ENCODE measurements at regions not wholly inside any gene's neighbourhood (a gene's known extent, or its start where the extent isn't known, plus 50 kb on each side); places are given as distances from the start of the nearest gene placed in this dataset.

DNA sequence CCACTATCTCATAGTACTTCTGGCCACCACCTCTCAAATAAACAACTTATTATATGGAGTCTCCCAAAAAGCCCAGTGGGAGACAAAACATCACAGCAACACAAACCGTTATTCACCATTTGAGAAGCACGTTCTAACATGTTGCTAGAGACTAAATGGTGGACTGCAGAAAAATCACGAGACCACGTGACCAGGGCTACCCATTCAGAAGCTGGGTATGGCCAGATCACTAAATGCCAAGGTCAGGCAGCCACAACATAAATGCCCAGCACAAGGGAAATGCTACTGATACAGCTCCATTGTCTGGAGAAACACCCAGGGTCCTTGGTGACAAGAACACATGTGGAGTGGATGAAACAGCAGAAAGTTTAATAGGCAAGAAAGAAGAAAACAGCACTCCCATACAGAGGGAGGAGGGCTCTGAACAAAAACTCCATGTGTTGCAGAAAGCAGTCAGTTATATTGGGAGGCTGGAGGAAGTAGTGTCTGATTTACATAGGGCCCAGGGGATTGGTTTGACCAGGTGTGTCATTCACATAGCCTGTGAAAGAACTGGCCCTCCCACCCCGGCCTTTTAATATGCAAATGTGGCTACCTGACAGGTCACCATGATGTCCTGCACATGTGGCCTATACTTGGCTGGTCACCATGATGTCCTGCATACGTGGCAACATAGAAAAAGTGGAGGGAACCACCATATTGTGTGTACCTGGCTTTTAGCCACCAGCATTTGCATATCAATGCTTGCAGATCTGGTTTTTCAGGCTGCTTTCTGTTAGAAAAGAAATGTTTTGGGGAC lies 97.2 kb downstream of the TRIM36 start:
- Histone ChIP-seq H3K4me2 (ENCODE audit: low read length) (no peak overlapping the region), H3K4me1 (ENCODE audit: low read length) (peaks cover 20% of the 10 kb centered on the region), H3K4me3 (ENCODE audit: low read length) (no peak overlapping the region), H2AFZ (ENCODE audit: low read depth, low read length) (no peak overlapping the region), H4K20me1 (ENCODE audit: insufficient read depth, low read length) (no peaks in the 10 kb centered on the region), H3K9me3 (ENCODE audit: insufficient read depth, low read length) (no peaks in the 10 kb centered on the region), H3K36me3 (replicated peaks; ENCODE audit: low read depth, low read length) (no peaks in the 10 kb centered on the region), H3K9ac (ENCODE audit: low read length) (no peak overlapping the region), H3K79me2 (ENCODE audit: low read length) (no peaks in the 10 kb centered on the region), H3K27me3 (ENCODE audit: low read depth, low read length) (no peaks in the 10 kb centered on the region), H3K27ac (ENCODE audit: low read length) (no peak overlapping the region)
- TF ChIP-seq EZH2phosphoT487 (IDR thresholded peaks at IDR 0.05; ENCODE audit: low read depth): no peak
- TF ChIP-seq, protein P1, sequence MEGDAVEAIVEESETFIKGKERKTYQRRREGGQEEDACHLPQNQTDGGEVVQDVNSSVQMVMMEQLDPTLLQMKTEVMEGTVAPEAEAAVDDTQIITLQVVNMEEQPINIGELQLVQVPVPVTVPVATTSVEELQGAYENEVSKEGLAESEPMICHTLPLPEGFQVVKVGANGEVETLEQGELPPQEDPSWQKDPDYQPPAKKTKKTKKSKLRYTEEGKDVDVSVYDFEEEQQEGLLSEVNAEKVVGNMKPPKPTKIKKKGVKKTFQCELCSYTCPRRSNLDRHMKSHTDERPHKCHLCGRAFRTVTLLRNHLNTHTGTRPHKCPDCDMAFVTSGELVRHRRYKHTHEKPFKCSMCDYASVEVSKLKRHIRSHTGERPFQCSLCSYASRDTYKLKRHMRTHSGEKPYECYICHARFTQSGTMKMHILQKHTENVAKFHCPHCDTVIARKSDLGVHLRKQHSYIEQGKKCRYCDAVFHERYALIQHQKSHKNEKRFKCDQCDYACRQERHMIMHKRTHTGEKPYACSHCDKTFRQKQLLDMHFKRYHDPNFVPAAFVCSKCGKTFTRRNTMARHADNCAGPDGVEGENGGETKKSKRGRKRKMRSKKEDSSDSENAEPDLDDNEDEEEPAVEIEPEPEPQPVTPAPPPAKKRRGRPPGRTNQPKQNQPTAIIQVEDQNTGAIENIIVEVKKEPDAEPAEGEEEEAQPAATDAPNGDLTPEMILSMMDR (IDR thresholded peaks at IDR 0.05; ENCODE audit: low read depth, low read length): no peak

DNA sequence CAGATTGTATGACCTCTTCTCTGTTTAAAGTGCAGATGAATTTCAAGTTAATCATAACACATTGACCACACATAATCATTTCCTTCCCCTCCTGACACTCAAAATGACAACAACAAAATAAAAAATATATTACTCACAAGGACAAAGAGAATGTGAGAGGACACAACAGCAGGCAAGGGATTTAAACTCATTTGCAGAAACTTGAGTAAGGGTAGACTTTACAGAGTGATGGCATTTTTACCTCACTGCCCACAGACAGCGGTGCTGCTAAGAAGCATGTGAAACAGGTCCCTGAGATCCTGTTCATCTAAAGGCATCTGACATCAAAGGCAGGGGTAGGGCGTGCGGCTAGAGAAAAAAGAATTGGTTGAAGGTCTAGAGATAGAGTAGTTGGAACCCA lies 99.0 kb downstream of the TRIM36 start:
- H4K20me1 ChIP-seq (ENCODE audit: insufficient read depth, low read length): no peaks in the 10 kb centered on the region
- no peak overlapping the region for H2AFZ ChIP-seq (ENCODE audit: low read depth, low read length)
- H3K4me2 ChIP-seq (ENCODE audit: low read length): no peak overlapping the region
- H3K36me3 ChIP-seq (replicated peaks; ENCODE audit: low read depth, low read length): no peaks in the 10 kb centered on the region
- H3K27me3 ChIP-seq (ENCODE audit: low read depth, low read length): no peaks in the 10 kb centered on the region
- H3K4me1 ChIP-seq (ENCODE audit: low read length): peaks cover 20% of the 10 kb centered on the region
- H3K9me3 ChIP-seq (ENCODE audit: insufficient read depth, low read length): no peaks in the 10 kb centered on the region
- no peak overlapping the region for H3K4me3 ChIP-seq (ENCODE audit: low read length)
- H3K79me2 ChIP-seq (ENCODE audit: low read length): no peaks in the 10 kb centered on the region
- H3K27ac ChIP-seq (ENCODE audit: low read length): no peak overlapping the region
- no peak overlapping the region for H3K9ac ChIP-seq (ENCODE audit: low read length)
- TF ChIP-seq, protein P1 (IDR thresholded peaks at IDR 0.05; ENCODE audit: low read depth, low read length): no peak
- no peak for TF ChIP-seq EZH2phosphoT487 (IDR thresholded peaks at IDR 0.05; ENCODE audit: low read depth)

DNA sequence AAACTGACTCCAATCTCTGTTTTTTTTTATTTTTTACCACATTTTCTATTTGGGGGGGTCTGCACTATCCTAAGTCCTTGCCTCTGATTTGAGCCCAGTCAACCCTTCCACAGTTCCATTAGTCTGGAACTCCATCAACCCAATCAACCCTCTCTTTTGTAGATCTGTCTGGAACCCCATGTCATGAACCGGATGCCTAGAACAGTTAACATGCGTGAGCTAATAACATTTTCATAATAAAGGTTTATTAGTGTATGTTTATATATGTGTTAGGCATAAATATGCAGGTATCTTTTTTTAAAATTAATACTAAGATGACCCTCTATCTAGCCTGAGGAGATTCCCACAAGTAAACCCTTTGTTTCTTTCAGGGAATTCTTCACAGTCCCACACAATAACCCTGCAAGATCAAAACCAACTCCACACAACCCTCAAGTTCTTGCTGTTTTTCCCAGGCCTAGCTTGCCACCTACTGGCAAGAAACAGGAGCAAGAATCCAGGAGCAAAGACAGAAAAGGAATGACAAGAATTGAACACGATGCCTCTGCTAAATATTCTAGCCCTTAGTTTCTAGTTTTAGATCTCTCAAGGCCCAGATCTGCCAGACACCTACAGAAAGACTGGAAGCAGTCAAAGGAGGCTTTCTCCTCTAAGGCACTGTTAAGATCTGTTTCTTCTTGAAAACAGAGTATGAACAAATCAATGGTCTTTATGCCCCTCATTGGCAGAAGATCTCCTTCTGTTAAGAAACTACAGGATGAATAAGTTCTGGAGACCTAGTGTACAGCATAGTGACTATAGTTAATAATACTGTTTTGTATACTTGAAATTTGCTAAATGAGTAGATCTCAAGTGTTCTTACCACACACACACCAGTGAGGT lies 100.4 kb downstream of the TRIM36 start:
- no peak for TF ChIP-seq EZH2phosphoT487 (IDR thresholded peaks at IDR 0.05; ENCODE audit: low read depth)
- TF ChIP-seq, protein P1 (IDR thresholded peaks at IDR 0.05; ENCODE audit: low read depth, low read length): peak; percentile 70
- no peaks in the 10 kb centered on the region for H3K36me3 ChIP-seq (replicated peaks; ENCODE audit: low read depth, low read length)
- H3K79me2 ChIP-seq (ENCODE audit: low read length): no peaks in the 10 kb centered on the region
- no peaks in the 10 kb centered on the region for H3K9me3 ChIP-seq (ENCODE audit: insufficient read depth, low read length)
- no peaks in the 10 kb centered on the region for H4K20me1 ChIP-seq (ENCODE audit: insufficient read depth, low read length)
- peak overlapping the region; percentile 81 for H3K4me2 ChIP-seq (ENCODE audit: low read length)
- peak overlapping the region; percentile 64; the same call in 1 of the 2 replicates for H2AFZ ChIP-seq (ENCODE audit: low read depth, low read length)
- peak overlapping the region; percentile 52 for H3K9ac ChIP-seq (ENCODE audit: low read length)
- no peaks in the 10 kb centered on the region for H3K27me3 ChIP-seq (ENCODE audit: low read depth, low read length)
- H3K4me3 ChIP-seq (ENCODE audit: low read length): peak overlapping the region; percentile 63
- peaks cover 20% of the 10 kb centered on the region for H3K4me1 ChIP-seq (ENCODE audit: low read length)
- H3K27ac ChIP-seq (ENCODE audit: low read length): peak overlapping the region; percentile 72

All from OCI-LY3 (cell line).